ENCODE measurements at regions not wholly inside any gene's neighbourhood (a gene's known extent, or its start where the extent isn't known, plus 50 kb on each side); places are given as distances from the start of the nearest gene placed in this dataset.
A peak's percentile ranks its signal among the peaks of the same experiment; 100 is the strongest.

DNA sequence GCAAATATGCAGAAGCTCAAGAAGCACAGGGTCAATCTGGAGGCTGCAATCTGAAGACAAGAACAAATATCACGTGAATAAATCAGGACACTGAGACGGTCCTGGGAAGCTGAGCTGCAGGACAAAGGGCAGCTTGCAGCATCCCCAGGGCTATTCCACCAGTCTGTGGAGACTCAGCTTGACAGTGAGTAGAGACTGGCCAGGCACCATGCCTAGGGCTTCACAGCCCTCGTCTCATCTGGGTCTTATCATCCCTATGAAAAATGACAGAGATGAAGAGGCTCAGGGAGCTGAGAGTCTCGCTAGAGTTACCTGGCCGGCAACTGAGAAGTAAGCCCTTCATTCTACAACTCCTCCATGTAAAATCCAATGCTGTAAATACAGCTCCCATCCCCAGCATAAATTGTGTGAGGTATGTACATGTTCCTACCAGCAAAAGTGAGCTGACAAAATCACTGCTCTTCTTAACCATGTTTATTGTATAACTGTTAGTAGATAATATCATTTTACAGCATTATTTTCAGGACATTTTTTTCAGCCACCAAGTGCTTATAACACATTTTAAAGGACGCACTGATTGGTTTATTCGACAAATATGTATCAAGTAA, 186.6 kb upstream of the IGFBP3 start:
- Histone ChIP-seq H2AFZ (ENCODE audit: insufficient read depth, low read length, poor library complexity) (no peak overlapping the region), H3K4ac (ENCODE audit: low read depth, low read length) (peak overlapping the region; percentile 91), H3K36me3 (ENCODE audit: control insufficient read depth in 1 of 2, insufficient read depth in 2 of 2, low read length in 2 of 2) (no peaks in the 10 kb centered on the region), H3K27ac (ENCODE audit: low read depth, low read length) (peak overlapping the region; percentile 95), H3K4me1 (ENCODE audit: control insufficient read depth in 1 of 2, insufficient read depth in 2 of 2, low read length in 2 of 2) (peaks cover 8 to 13% of the 10 kb centered on the region in 2 experiments), H3K4me2 (ENCODE audit: low read length) (no peak overlapping the region), H2BK120ac (ENCODE audit: insufficient read depth, low read length, poor library complexity) (peak overlapping the region; percentile 98), H3K79me1 (ENCODE audit: low read length) (peaks cover 25% of the 10 kb centered on the region), H4K8ac (ENCODE audit: low read depth, low read length) (no peak overlapping the region), H3K14ac (ENCODE audit: low read length) (peak overlapping the region; percentile 92), H3K27me3 (ENCODE audit: insufficient read depth, low read length) (no peaks in the 10 kb centered on the region), H3K79me2 (ENCODE audit: control insufficient read depth, insufficient read depth, low read length, poor library complexity) (peaks cover 3% of the 10 kb centered on the region), H3K23ac (ENCODE audit: low read length) (no peak overlapping the region), H2BK5ac (ENCODE audit: low read depth, low read length, poor library complexity) (peak overlapping the region; percentile 91), H2BK12ac (ENCODE audit: low read length) (peak overlapping the region; percentile 96), H4K12ac (ENCODE audit: low read depth, low read length) (no peak overlapping the region), H3K4me3 (ENCODE audit: low read depth, low read length) (no peak overlapping the region), H3K9me3 (ENCODE audit: insufficient read depth, low read depth, low read length) (no peaks in the 10 kb centered on the region), H3K9ac (ENCODE audit: low read length) (no peak overlapping the region), H2AK5ac (ENCODE audit: low read length) (peak overlapping the region; percentile 96), H4K91ac (ENCODE audit: low read depth, low read length) (peak overlapping the region; percentile 99), H3K18ac (ENCODE audit: low read length) (no peak overlapping the region)
- DNase-seq, result peak; percentile 14 to 51
- WGBS (ENCODE audit: extremely low coverage, insufficient coverage, insufficient read length), result no CpG with 5 or more reads among the region's 7 CpGs

DNA sequence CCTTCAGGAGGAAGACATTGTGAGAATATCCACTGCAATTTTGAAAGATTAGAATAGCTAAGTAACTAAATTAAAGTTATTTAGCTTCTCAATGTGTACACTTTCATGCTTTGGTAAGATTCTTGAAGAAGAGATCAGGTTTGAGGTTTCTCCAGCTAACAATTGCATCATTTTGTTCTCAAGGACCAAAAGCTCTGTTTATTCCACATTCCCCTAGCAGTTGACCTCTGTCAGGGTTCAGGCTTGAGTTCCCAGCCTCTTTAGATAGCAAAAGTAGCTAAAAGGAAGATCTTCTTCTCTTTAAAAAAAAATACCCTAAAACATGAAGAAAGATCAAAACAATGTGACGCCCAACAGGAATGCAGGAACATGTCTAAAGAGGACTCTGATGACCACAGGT, 179.4 kb upstream of the IGFBP3 start:
- Histone ChIP-seq H4K91ac (ENCODE audit: low read depth, low read length) (no peak overlapping the region), H2BK120ac (ENCODE audit: insufficient read depth, low read length, poor library complexity) (no peak overlapping the region), H2AK5ac (ENCODE audit: low read length) (no peak overlapping the region), H3K14ac (ENCODE audit: low read length) (no peak overlapping the region), H2BK5ac (ENCODE audit: low read depth, low read length, poor library complexity) (no peak overlapping the region), H3K4me2 (ENCODE audit: low read length) (no peak overlapping the region), H3K4ac (ENCODE audit: low read depth, low read length) (no peak overlapping the region), H3K27ac (ENCODE audit: low read depth, low read length) (no peak overlapping the region), H3K4me3 (ENCODE audit: low read depth, low read length) (no peak overlapping the region), H3K9ac (ENCODE audit: low read length) (no peak overlapping the region), H3K18ac (ENCODE audit: low read length) (no peak overlapping the region), H2AFZ (ENCODE audit: insufficient read depth, low read length, poor library complexity) (no peak overlapping the region), H3K9me3 (ENCODE audit: insufficient read depth, low read depth, low read length) (no peaks in the 10 kb centered on the region), H3K36me3 (ENCODE audit: control insufficient read depth in 1 of 2, insufficient read depth in 2 of 2, low read length in 2 of 2) (no peaks in the 10 kb centered on the region), H3K23ac (ENCODE audit: low read length) (no peak overlapping the region), H4K12ac (ENCODE audit: low read depth, low read length) (no peak overlapping the region), H3K4me1 (ENCODE audit: control insufficient read depth in 1 of 2, insufficient read depth in 2 of 2, low read length in 2 of 2) (no peaks in the 10 kb centered on the region), H3K79me2 (ENCODE audit: control insufficient read depth, insufficient read depth, low read length, poor library complexity) (no peaks in the 10 kb centered on the region), H4K8ac (ENCODE audit: low read depth, low read length) (no peak overlapping the region), H3K27me3 (ENCODE audit: insufficient read depth, low read length) (no peaks in the 10 kb centered on the region), H2BK12ac (ENCODE audit: low read length) (no peak overlapping the region), H3K79me1 (ENCODE audit: low read length) (peaks cover 2% of the 10 kb centered on the region)
- WGBS (ENCODE audit: extremely low coverage, insufficient coverage, insufficient read length), result no CpG with 5 or more reads among the region's 1 CpG
- DNase-seq, result no peak

DNA sequence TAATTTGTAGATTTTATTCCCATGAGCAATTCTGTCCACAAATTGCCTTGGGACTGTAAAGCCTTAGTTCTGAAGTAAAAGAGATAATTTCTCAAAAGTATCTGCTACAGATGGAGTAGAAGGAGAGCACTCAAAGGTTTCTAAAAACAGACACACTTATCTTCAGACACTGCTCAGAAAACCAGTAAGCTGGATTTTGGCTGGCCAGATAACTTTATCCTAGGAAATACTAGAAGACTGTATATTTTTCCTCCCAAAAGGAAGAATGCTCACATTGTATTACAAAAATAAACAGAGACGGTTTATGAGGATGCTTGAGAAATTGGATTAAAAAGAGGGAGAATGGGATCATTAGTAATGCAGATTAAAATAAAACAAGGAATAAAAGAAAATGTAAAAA, 178.0 kb upstream of the IGFBP3 start:
- Histone ChIP-seq H3K27ac (ENCODE audit: low read depth, low read length) (no peak overlapping the region), H4K8ac (ENCODE audit: low read depth, low read length) (no peak overlapping the region), H4K91ac (ENCODE audit: low read depth, low read length) (no peak overlapping the region), H3K79me1 (ENCODE audit: low read length) (peaks cover 2% of the 10 kb centered on the region), H4K12ac (ENCODE audit: low read depth, low read length) (no peak overlapping the region), H2BK120ac (ENCODE audit: insufficient read depth, low read length, poor library complexity) (no peak overlapping the region), H3K14ac (ENCODE audit: low read length) (no peak overlapping the region), H3K9ac (ENCODE audit: low read length) (no peak overlapping the region), H3K9me3 (ENCODE audit: insufficient read depth, low read depth, low read length) (no peaks in the 10 kb centered on the region), H3K23ac (ENCODE audit: low read length) (no peak overlapping the region), H2BK12ac (ENCODE audit: low read length) (no peak overlapping the region), H3K4me2 (ENCODE audit: low read length) (no peak overlapping the region), H3K4me3 (ENCODE audit: low read depth, low read length) (no peak overlapping the region), H3K79me2 (ENCODE audit: control insufficient read depth, insufficient read depth, low read length, poor library complexity) (no peaks in the 10 kb centered on the region), H2BK5ac (ENCODE audit: low read depth, low read length, poor library complexity) (no peak overlapping the region), H3K4ac (ENCODE audit: low read depth, low read length) (no peak overlapping the region), H3K4me1 (ENCODE audit: control insufficient read depth in 1 of 2, insufficient read depth in 2 of 2, low read length in 2 of 2) (no peaks in the 10 kb centered on the region), H2AFZ (ENCODE audit: insufficient read depth, low read length, poor library complexity) (no peak overlapping the region), H2AK5ac (ENCODE audit: low read length) (no peak overlapping the region), H3K36me3 (ENCODE audit: control insufficient read depth in 1 of 2, insufficient read depth in 2 of 2, low read length in 2 of 2) (no peaks in the 10 kb centered on the region), H3K18ac (ENCODE audit: low read length) (no peak overlapping the region), H3K27me3 (ENCODE audit: insufficient read depth, low read length) (no peaks in the 10 kb centered on the region)
- DNase-seq, result no peak
- no CpG with 5 or more reads among the region's 1 CpG for WGBS (ENCODE audit: extremely low coverage, insufficient coverage, insufficient read length)

- no peak overlapping the region for H2AFZ ChIP-seq (ENCODE audit: insufficient read depth, low read length, poor library complexity)
- H2BK5ac ChIP-seq (ENCODE audit: low read depth, low read length, poor library complexity), result no peak overlapping the region
- H3K36me3 ChIP-seq (ENCODE audit: control insufficient read depth in 1 of 2, insufficient read depth in 2 of 2, low read length in 2 of 2), result no peaks in the 10 kb centered on the region
- no peak overlapping the region for H2BK12ac ChIP-seq (ENCODE audit: low read length)
- no peaks in the 10 kb centered on the region for H3K4me1 ChIP-seq (ENCODE audit: control insufficient read depth in 1 of 2, insufficient read depth in 2 of 2, low read length in 2 of 2)
- H4K8ac ChIP-seq (ENCODE audit: low read depth, low read length), result no peak overlapping the region
- peaks cover 3% of the 10 kb centered on the region for H3K9me3 ChIP-seq (ENCODE audit: insufficient read depth, low read depth, low read length)
- H3K4ac ChIP-seq (ENCODE audit: low read depth, low read length), result no peak overlapping the region
- peaks cover 5% of the 10 kb centered on the region for H3K79me1 ChIP-seq (ENCODE audit: low read length)
- no peak overlapping the region for H3K14ac ChIP-seq (ENCODE audit: low read length)
- no peak overlapping the region for H4K12ac ChIP-seq (ENCODE audit: low read depth, low read length)
- no peak for DNase-seq
- H3K18ac ChIP-seq (ENCODE audit: low read length), result no peak overlapping the region
- H3K79me2 ChIP-seq (ENCODE audit: control insufficient read depth, insufficient read depth, low read length, poor library complexity), result no peaks in the 10 kb centered on the region
- H2BK120ac ChIP-seq (ENCODE audit: insufficient read depth, low read length, poor library complexity), result no peak overlapping the region
- no peak overlapping the region for H3K4me3 ChIP-seq (ENCODE audit: low read depth, low read length)
- H3K4me2 ChIP-seq (ENCODE audit: low read length), result no peak overlapping the region
- no peak overlapping the region for H3K9ac ChIP-seq (ENCODE audit: low read length)
- H2AK5ac ChIP-seq (ENCODE audit: low read length), result no peak overlapping the region
- no peak overlapping the region for H3K27ac ChIP-seq (ENCODE audit: low read depth, low read length)
- no CpG with 5 or more reads among the region's 1 CpG for WGBS (ENCODE audit: extremely low coverage, insufficient coverage, insufficient read length)
- no peaks in the 10 kb centered on the region for H3K27me3 ChIP-seq (ENCODE audit: insufficient read depth, low read length)
- no peak overlapping the region for H4K91ac ChIP-seq (ENCODE audit: low read depth, low read length)
- no peak overlapping the region for H3K23ac ChIP-seq (ENCODE audit: low read length)
Observed at GRCh38 chr7:46091071-46091470, 170.0 kb upstream of the IGFBP3 start.
